ENCODE measurements at regions not wholly inside any gene's neighbourhood (a gene's known extent, or its start where the extent isn't known, plus 50 kb on each side); places are given as distances from the start of the nearest gene placed in this dataset.
"Not testable (repeated sequence)": the region's sequence is repeated elsewhere in the genome, so short reads cannot be mapped to it uniquely, and the experiment has no call there.

DNA sequence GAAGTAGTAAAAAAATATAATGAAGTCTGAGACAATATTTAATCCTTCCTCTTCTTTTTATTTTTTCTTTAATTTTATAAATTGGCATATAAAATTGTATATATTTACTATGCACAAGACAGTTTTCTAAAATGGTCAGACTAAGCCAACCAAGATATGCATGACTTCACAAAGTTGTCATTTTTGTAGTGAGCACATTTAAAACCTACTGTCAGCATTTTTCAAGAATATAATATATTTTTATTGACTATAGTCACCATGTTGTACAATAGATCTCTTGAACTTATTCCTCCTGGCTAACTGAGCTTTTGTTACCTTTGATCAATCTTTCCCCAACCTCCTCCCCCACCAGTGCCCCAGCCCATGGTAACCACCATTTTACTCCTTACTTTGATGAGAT, 129.2 kb downstream of the ATP6V1G3 start:
- H3K27ac ChIP-seq = no peak overlapping the region
- TF ChIP-seq, protein P1, sequence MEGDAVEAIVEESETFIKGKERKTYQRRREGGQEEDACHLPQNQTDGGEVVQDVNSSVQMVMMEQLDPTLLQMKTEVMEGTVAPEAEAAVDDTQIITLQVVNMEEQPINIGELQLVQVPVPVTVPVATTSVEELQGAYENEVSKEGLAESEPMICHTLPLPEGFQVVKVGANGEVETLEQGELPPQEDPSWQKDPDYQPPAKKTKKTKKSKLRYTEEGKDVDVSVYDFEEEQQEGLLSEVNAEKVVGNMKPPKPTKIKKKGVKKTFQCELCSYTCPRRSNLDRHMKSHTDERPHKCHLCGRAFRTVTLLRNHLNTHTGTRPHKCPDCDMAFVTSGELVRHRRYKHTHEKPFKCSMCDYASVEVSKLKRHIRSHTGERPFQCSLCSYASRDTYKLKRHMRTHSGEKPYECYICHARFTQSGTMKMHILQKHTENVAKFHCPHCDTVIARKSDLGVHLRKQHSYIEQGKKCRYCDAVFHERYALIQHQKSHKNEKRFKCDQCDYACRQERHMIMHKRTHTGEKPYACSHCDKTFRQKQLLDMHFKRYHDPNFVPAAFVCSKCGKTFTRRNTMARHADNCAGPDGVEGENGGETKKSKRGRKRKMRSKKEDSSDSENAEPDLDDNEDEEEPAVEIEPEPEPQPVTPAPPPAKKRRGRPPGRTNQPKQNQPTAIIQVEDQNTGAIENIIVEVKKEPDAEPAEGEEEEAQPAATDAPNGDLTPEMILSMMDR (IDR thresholded peaks at IDR 0.05) = no peak
- TF ChIP-seq ZFX (IDR thresholded peaks at IDR 0.05; ENCODE audit: borderline replicate concordance) = no peak

- H3K27ac ChIP-seq = no peak overlapping the region
- no peak for TF ChIP-seq ZFX (IDR thresholded peaks at IDR 0.05; ENCODE audit: borderline replicate concordance)
- TF ChIP-seq, protein P1 (IDR thresholded peaks at IDR 0.05) = no peak
These were observed 131.8 kb downstream of the ATP6V1G3 start for GRCh38 chr1:198408716-198409115.

- H3K27ac ChIP-seq = not testable (repeated sequence)
These were observed 135.8 kb downstream of the ATP6V1G3 start for GRCh38 chr1:198404632-198405031.

DNA sequence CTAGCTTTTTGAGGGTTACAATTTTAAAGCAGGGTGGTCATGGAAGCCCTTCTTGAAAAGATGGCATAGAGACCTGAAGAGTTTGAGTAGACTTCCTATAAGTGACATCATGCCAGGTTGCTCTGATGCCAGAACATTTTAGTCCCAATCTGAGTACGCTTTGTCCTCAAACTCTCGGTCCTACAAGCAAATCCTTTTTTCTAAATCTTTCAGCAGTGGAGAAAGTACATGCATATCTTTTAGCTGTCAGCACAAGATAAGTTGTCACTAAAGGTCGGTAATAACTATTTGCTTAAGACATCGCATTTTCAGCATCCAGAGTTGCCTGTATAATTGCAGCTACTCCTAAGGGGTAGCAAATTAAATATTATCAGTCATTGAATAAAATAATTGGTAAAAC, 140.4 kb downstream of the ATP6V1G3 start:
- H3K27ac ChIP-seq = no peak overlapping the region

DNA sequence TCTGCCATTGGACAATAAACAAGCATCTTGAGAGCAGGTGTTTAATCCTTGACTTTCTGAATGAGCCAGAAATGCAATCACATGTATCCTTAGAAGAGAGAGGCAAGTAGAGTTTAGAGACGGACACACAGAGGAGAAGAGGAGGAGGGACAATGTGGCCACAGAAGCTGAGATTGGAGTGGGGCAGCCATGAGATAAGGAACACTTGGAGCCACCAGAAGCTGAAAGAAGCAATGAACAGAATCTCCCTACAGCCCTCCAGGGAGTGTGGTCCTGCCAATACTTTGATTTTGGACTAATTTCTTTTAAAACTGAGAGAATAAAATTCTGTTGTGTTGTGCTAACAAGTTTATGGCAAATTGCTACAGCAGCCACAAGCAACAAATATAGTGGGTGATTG, 141.0 kb downstream of the ATP6V1G3 start:
- no peak overlapping the region for H3K27ac ChIP-seq
- TF ChIP-seq, protein P1 (IDR thresholded peaks at IDR 0.05) = no peak
- no peak for TF ChIP-seq ZFX (IDR thresholded peaks at IDR 0.05; ENCODE audit: borderline replicate concordance)

More for the DNA sequence above, 140.4 kb downstream of the ATP6V1G3 start:
- TF ChIP-seq ZFX (IDR thresholded peaks at IDR 0.05; ENCODE audit: borderline replicate concordance) = no peak
- TF ChIP-seq, protein P1 (IDR thresholded peaks at IDR 0.05) = no peak

GRCh38 chr1:198397208-198397808, 143.2 kb downstream of the ATP6V1G3 start:
- no peak overlapping the region for H3K27ac ChIP-seq
- TF ChIP-seq, protein P1 (IDR thresholded peaks at IDR 0.05) = no peak
- no peak for TF ChIP-seq ZFX (IDR thresholded peaks at IDR 0.05; ENCODE audit: borderline replicate concordance)

DNA sequence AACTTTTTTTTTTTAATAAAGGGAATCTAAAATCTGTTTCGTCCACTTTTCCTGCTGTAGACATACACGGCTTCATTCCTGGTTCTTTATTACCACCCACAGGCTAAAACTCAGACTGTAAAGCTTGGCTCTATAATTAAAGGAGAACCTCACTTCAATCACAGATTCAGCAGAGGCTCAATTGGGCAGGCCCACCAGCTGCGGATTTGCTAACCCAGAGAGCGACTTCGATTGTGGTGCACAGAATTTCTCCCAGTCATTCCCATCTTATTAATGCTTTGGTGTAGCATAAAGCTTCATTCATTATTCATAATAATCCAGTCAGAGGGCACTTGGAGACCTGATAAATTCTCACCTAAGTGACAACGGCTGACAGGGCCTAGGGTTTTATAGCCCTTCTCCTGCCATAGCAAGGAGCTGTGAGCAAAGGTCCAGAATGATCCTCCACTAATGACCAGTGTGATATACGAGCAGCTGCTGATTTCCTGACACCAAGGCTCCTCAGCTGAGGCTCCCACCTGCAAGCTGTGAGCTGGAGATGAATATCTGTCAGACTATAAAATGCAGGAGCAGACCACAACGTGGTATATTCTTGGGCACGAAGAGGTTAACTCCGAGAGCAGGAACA, 149.0 kb downstream of the ATP6V1G3 start:
- H3K27ac ChIP-seq = no peak overlapping the region
- TF ChIP-seq ZFX (IDR thresholded peaks at IDR 0.05; ENCODE audit: borderline replicate concordance) = no peak
- TF ChIP-seq, protein P1 (IDR thresholded peaks at IDR 0.05) = no peak

All from 22Rv1 (cell line).